IMR-90 (cell line): ENCODE measurements at regions not wholly inside any gene's neighbourhood (a gene's known extent, or its start where the extent isn't known, plus 50 kb on each side); places are given as distances from the start of the nearest gene placed in this dataset.

Experiments used
- ATAC-seq: fragments of 200-7000 bp; cut with Tn5 transposase; 2 replicates; pipeline ENCODE4 v1.9.1; 2020; ENCODE audit warnings: low read depth, mild to moderate bottlenecking, moderate library complexity
- BruUV-seq: library from RNA; stranded (reverse); fragments of 400-500 nt; replicated peaks from 2 replicates; lab custom pipeline; 2021; lab: Mats Ljungman, UMichigan
- CTCF ChIA-PET: fragments of 300-600 bp; formaldehyde crosslinking; extraction: SDS; loops from one replicate; lab custom pipeline; 2021; ENCODE audit warnings: antibody characterized with exemption; lab: Yijun Ruan, JAX
- POLR2A ChIA-PET: fragments of 300-600 bp; sonication (Branson Sonifier 250); formaldehyde crosslinking; loops from one replicate; lab custom pipeline; 2022; ENCODE audit warnings: antibody characterized with exemption; ENCODE audit not compliant: unreplicated experiment; lab: Charles Lee
- DNase-seq: peaks from one replicate; pipeline ENCODE4 v3.0.0; 2013
- H2AFZ ChIP-seq: replicated peaks from 2 replicates; pipeline ENCODE3; 2013; ENCODE audit warnings: low read length, mild to moderate bottlenecking; ENCODE audit not compliant: poor library complexity
- H2AK5ac ChIP-seq: 2 replicates; pipeline ENCODE4 v1.6.1; 2013; ENCODE audit warnings: low read depth, low read length, inconsistent platforms
- H2AK9ac ChIP-seq: replicated peaks from 2 replicates; pipeline ENCODE3; 2013; ENCODE audit warnings: mild to moderate bottlenecking, low read depth, low read length, moderate library complexity; ENCODE audit not compliant: poor library complexity
- H2BK120ac ChIP-seq: 2 replicates; pipeline ENCODE4 v1.6.1; 2013; ENCODE audit warnings: low read depth, low read length, inconsistent platforms
- H2BK15ac ChIP-seq: 3 replicates; pipeline ENCODE4 v1.6.1; 2013; ENCODE audit warnings: low read depth, low read length, inconsistent platforms
- H2BK20ac ChIP-seq: 2 replicates; pipeline ENCODE4 v1.6.1; 2013; ENCODE audit warnings: low read depth, mild to moderate bottlenecking, inconsistent platforms, low read length, moderate library complexity
- H2BK5ac ChIP-seq: 2 replicates; pipeline ENCODE4 v1.6.1; 2013; ENCODE audit warnings: mild to moderate bottlenecking, low read depth, low read length, inconsistent platforms; ENCODE audit not compliant: poor library complexity, severe bottlenecking
- H3K14ac ChIP-seq: replicated peaks from 2 replicates; pipeline ENCODE4 v1.6.1; 2013; ENCODE audit warnings: low read depth, low read length, inconsistent platforms
- H3K18ac ChIP-seq: 2 replicates; pipeline ENCODE4 v1.6.1; 2013; ENCODE audit warnings: low read depth, low read length, control low read depth
- H3K23ac ChIP-seq: 2 replicates; pipeline ENCODE4 v1.6.1; 2013; ENCODE audit warnings: low read depth, low read length, inconsistent platforms
- H3K27ac ChIP-seq: 2 replicates; pipeline ENCODE4 v1.5.1; 2013; ENCODE audit warnings: mild to moderate bottlenecking, control low read depth, low read length; ENCODE audit not compliant: insufficient read depth
- H3K27me3 ChIP-seq: 2 replicates; pipeline ENCODE4 v1.6.1; 2013; ENCODE audit warnings: low read length; ENCODE audit not compliant: control insufficient read depth, insufficient read depth
- H3K36me3 ChIP-seq: 2 replicates; pipeline ENCODE4 v1.6.1; 2013; ENCODE audit warnings: low read length, mixed read lengths; ENCODE audit not compliant: control insufficient read depth, insufficient read depth
- H3K4ac ChIP-seq: 2 replicates; pipeline ENCODE4 v1.6.1; 2013; ENCODE audit warnings: low read depth, low read length, inconsistent platforms
- H3K4me1 ChIP-seq: 2 replicates; pipeline ENCODE4 v1.6.1; 2013; ENCODE audit warnings: low read length, mixed read lengths; ENCODE audit not compliant: control insufficient read depth, insufficient read depth
- H3K4me2 ChIP-seq: 2 replicates; pipeline ENCODE4 v1.6.1; 2013; ENCODE audit warnings: low read depth, mild to moderate bottlenecking, control low read depth, low read length, moderate library complexity
- H3K4me3 ChIP-seq: 2 replicates; pipeline ENCODE4 v1.5.1; 2013; ENCODE audit warnings: low read depth, mild to moderate bottlenecking, control low read depth, low read length, moderate library complexity; ENCODE audit not compliant: insufficient read depth
- H3K56ac ChIP-seq: 2 replicates; pipeline ENCODE4 v1.6.1; 2013; ENCODE audit warnings: low read length, inconsistent platforms; ENCODE audit not compliant: insufficient read depth; ENCODE audit errors: extremely low read depth
- H3K79me1 ChIP-seq, 2 experiments: 2 replicates each; pipeline ENCODE4 v1.6.1; 2013; ENCODE audit warnings: low read length in 2 of 2, inconsistent platforms in 1 of 2, low read depth in 1 of 2
- H3K9ac ChIP-seq: 2 replicates; pipeline ENCODE4 v1.6.1; 2013; ENCODE audit warnings: low read depth, low read length, control low read depth
- H3K9me1 ChIP-seq: 2 replicates; pipeline ENCODE4 v1.6.1; 2013; ENCODE audit warnings: low read length, inconsistent platforms; ENCODE audit not compliant: insufficient read depth
- H3K9me3 ChIP-seq: 2 replicates; pipeline ENCODE4 v1.6.1; 2013; ENCODE audit warnings: low read length; ENCODE audit not compliant: control insufficient read depth, insufficient read depth
- H4K20me1 ChIP-seq: 2 replicates; pipeline ENCODE4 v1.6.1; 2013; ENCODE audit warnings: low read length, inconsistent platforms; ENCODE audit not compliant: insufficient read depth
- H4K5ac ChIP-seq: 2 replicates; pipeline ENCODE4 v1.6.1; 2013; ENCODE audit warnings: mild to moderate bottlenecking, low read depth, low read length, control low read depth
- H4K8ac ChIP-seq, 2 experiments: 2 replicates each; pipeline ENCODE4 v1.6.1; 2013; ENCODE audit warnings: low read depth in 2 of 2, low read length in 2 of 2, control low read depth in 1 of 2, inconsistent platforms in 1 of 2
- H4K91ac ChIP-seq: 2 replicates; pipeline ENCODE4 v1.6.1; 2013; ENCODE audit warnings: low read depth, low read length, inconsistent platforms; ENCODE audit not compliant: insufficient read depth
- BHLHE40 ChIP-seq: fragments of 150-350 bp; IDR thresholded peaks from 2 replicates; pipeline ENCODE4 v1.6.1; 2016; ENCODE audit warnings: mild to moderate bottlenecking, low read depth, low read length
- MAZ ChIP-seq: IDR thresholded peaks from 2 replicates; pipeline ENCODE4 v1.6.1; 2012; ENCODE audit warnings: low read depth, mild to moderate bottlenecking, low read length, improper control_type of control experiment, moderate library complexity, borderline replicate concordance
- NFE2L2 ChIP-seq: fragments of 150-350 bp; IDR thresholded peaks from 2 replicates; pipeline ENCODE4 v1.6.1; 2016; ENCODE audit warnings: low read depth, mild to moderate bottlenecking, low read length
- POLR2A ChIP-seq: IDR thresholded peaks from 2 replicates; pipeline ENCODE4 v1.6.1; 2012; ENCODE audit warnings: mild to moderate bottlenecking, low read depth, low read length
- WGBS, 2 experiments: methylation state at CpG; one replicate each; pipeline versions ENCODE4 v1.1.5 to v1.1.7; 2013; ENCODE audit warnings: missing lambda C conversion rate in 2 of 2; ENCODE audit not compliant: insufficient read length in 1 of 2; ENCODE audit errors: extremely low coverage in 2 of 2; 5-methylcytosine and 5-hydroxymethylcytosine counted together
- dilution Hi-C: fragments of 300-500 bp; cut with HindIII; formaldehyde crosslinking; loops from one replicate; pipeline ENCODE4 v1.14.3; 2018; ENCODE audit warnings: low sequenced_read_pairs; ENCODE audit not compliant: unreplicated experiment
- in situ Hi-C: fragments of 300-500 bp; cut with MboI; formaldehyde crosslinking; loops from 3 replicates; pipeline ENCODE4 v1.14.3; 2019; ENCODE audit warnings: low sequenced_read_pairs, inconsistent platforms, mixed read lengths
- intact Hi-C: fragments of 100-400 bp; cut with micrococcal nuclease; formaldehyde crosslinking; loops from 2 replicates; pipeline ENCODE4 v1.10.0; 2022
- TF ChIP-seq, protein P1 (sequence below): fragments of 150-350 bp; IDR thresholded peaks from 2 replicates; pipeline ENCODE4 v1.6.1; 2017; ENCODE audit warnings: mild to moderate bottlenecking, antibody characterized with exemption, low read length, low read depth
- TF ChIP-seq, protein P2 (sequence below): fragments of 150-350 bp; IDR thresholded peaks from 2 replicates; pipeline ENCODE4 v1.6.1; 2016; ENCODE audit warnings: low read depth, mild to moderate bottlenecking, low read length, moderate library complexity, borderline replicate concordance

DNA sequence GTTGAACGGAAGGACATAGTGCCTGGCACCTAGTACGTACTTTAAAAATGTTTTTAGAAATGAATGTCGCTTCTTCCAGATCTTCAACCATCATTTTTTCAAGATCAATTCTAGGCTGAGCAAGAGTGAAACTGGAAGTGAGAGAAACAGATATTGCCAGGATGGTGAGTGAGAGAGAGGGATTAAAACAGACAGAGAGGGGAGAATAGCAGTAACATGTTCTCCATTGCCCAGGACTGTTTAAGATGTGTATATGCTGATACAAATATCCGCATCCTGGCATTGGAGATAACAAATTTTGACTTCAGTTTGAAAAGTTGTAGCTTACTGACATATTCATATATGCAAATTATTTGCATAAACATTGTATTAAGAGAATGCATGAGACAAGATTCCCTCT lies 1156.1 kb downstream of the TBL1XR1 start:
- no peak overlapping the region for H2BK120ac ChIP-seq
- no peaks in the 10 kb centered on the region for H3K4me1 ChIP-seq
- H4K8ac ChIP-seq, result no peak overlapping the region
- no peaks in the 10 kb centered on the region for H3K9me1 ChIP-seq
- DNase-seq (no peak), ATAC-seq (no peak)
- TF ChIP-seq BHLHE40 (no peak), POLR2A (no peak), MAZ (no peak), NFE2L2 (no peak)
- TF ChIP-seq, protein P1, sequence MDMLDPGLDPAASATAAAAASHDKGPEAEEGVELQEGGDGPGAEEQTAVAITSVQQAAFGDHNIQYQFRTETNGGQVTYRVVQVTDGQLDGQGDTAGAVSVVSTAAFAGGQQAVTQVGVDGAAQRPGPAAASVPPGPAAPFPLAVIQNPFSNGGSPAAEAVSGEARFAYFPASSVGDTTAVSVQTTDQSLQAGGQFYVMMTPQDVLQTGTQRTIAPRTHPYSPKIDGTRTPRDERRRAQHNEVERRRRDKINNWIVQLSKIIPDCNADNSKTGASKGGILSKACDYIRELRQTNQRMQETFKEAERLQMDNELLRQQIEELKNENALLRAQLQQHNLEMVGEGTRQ, result no peak
- TF ChIP-seq, protein P2, sequence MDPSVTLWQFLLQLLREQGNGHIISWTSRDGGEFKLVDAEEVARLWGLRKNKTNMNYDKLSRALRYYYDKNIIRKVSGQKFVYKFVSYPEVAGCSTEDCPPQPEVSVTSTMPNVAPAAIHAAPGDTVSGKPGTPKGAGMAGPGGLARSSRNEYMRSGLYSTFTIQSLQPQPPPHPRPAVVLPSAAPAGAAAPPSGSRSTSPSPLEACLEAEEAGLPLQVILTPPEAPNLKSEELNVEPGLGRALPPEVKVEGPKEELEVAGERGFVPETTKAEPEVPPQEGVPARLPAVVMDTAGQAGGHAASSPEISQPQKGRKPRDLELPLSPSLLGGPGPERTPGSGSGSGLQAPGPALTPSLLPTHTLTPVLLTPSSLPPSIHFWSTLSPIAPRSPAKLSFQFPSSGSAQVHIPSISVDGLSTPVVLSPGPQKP, result no peak
- H3K79me1 ChIP-seq, result no peaks in the 10 kb centered on the region
- no peaks in the 10 kb centered on the region for H3K36me3 ChIP-seq
- no peak overlapping the region for H3K14ac ChIP-seq
- H3K23ac ChIP-seq, result no peak overlapping the region
- no peak overlapping the region for H2BK15ac ChIP-seq
- no peak overlapping the region for H2AK9ac ChIP-seq
- no peaks in the 10 kb centered on the region for H3K9me3 ChIP-seq
- no peak overlapping the region for H2AFZ ChIP-seq
- H3K4me2 ChIP-seq, result no peak overlapping the region
- H2BK5ac ChIP-seq, result no peak overlapping the region
- no peaks in the 10 kb centered on the region for H3K27me3 ChIP-seq
- H2AK5ac ChIP-seq, result no peak overlapping the region
- no peak overlapping the region for H3K56ac ChIP-seq
- BruUV-seq, result no TSS peak
- dilution Hi-C loops (no loop called here), in situ Hi-C loops (no loop called here), intact Hi-C loops (no loop called here)
- no peak overlapping the region for H2BK20ac ChIP-seq
- H3K4me3 ChIP-seq, result no peak overlapping the region
- no peak overlapping the region for H4K5ac ChIP-seq
- no peak overlapping the region for H3K9ac ChIP-seq
- H3K4ac ChIP-seq, result no peak overlapping the region
- no peaks in the 10 kb centered on the region for H4K20me1 ChIP-seq
- POLR2A ChIA-PET, result interaction anchor here (0.6 kb wide), 1 partner anchor 417 kb away, joined by 3 read pairs; no protein-coding TSS in a partner anchor
- no peak overlapping the region for H3K27ac ChIP-seq
- no peak overlapping the region for H3K18ac ChIP-seq
- CTCF ChIA-PET, result no interaction called here
- no peak overlapping the region for H4K91ac ChIP-seq
- no CpG with 5 or more reads among the region's 4 CpGs for WGBS, 2 experiments
